ENCODE measurements at regions not wholly inside any gene's neighbourhood (a gene's known extent, or its start where the extent isn't known, plus 50 kb on each side); places are given as distances from the start of the nearest gene placed in this dataset.

DNA sequence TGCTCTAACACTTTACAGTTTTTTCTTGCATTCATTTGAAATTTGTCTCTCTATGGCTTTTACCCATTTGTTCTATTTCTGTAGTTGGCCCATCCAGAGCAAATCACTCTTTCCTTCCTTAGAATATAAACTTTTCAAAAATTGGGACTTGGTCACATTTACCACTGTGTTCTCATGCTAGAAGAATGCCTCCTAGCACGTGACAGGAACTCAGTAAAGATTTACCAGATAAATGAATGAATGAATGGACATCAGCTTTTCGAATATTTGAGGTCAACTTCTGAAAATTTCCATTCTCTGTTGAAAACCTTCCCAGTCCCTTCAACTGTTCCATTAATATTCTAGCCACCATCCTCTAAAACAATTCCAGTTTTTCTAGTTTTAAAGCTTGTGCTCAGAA lies 294.5 kb downstream of the CD83 start:
- TF ChIP-seq CTCF (CRISPR knock-in tag; IDR thresholded peaks at IDR 0.05), result no peak
- TF ChIP-seq SIN3A (IDR thresholded peaks at IDR 0.05; ENCODE audit: borderline replicate concordance, low read depth, low read length), result no peak
- no peak for TF ChIP-seq ZKSCAN8 (CRISPR knock-in tag; IDR thresholded peaks at IDR 0.05; ENCODE audit: borderline replicate concordance)
- TF ChIP-seq CEBPB (IDR thresholded peaks at IDR 0.05; ENCODE audit: borderline replicate concordance, low read depth, low read length), result no peak
- TF ChIP-seq ZNF589 (CRISPR knock-in tag; conservative IDR thresholded peaks at IDR 0.05), result no peak

Measured in HepG2 (cell line).